H1 (cell line): ENCODE measurements at regions not wholly inside any gene's neighbourhood (a gene's known extent, or its start where the extent isn't known, plus 50 kb on each side); places are given as distances from the start of the nearest gene placed in this dataset.

Source experiments
- CTCF ChIA-PET: fragments of 300-600 bp; sonication (Branson Sonifier 250); formaldehyde crosslinking; loops from one replicate; lab custom pipeline; 2021; ENCODE audit not compliant: partially characterized antibody; lab: Charles Lee
- POLR2A ChIA-PET: fragments of 300-600 bp; sonication (Branson Sonifier 250); formaldehyde crosslinking; loops from one replicate; lab custom pipeline; 2021; ENCODE audit warnings: inconsistent platforms; ENCODE audit not compliant: partially characterized antibody; lab: Charles Lee
- DNase-seq, 2 experiments: peaks; one replicate each; pipeline versions ENCODE4 v3.0.0 to v3.0.0-alpha.2; 2010 to 2022; ENCODE audit warnings: low spot score in 2 of 2, low read depth in 1 of 2, mixed read lengths in 1 of 2
- FAIRE-seq: peaks from 2 replicates; lab custom pipeline; 2011; peaks lifted over from hg19 to GRCh38; lab: Jason Lieb, UNC
- H2AFZ ChIP-seq: 2 replicates; pipeline ENCODE4 v1.8.1; 2012; ENCODE audit warnings: low read length, inconsistent platforms
- H2AK5ac ChIP-seq: 2 replicates; pipeline ENCODE4 v1.6.1; 2013; ENCODE audit warnings: low read depth, low read length
- H2BK120ac ChIP-seq: replicated peaks from 2 replicates; pipeline ENCODE3; 2013; ENCODE audit warnings: low read depth, low read length, inconsistent platforms
- H2BK12ac ChIP-seq: 2 replicates; pipeline ENCODE4 v1.6.1; 2013; ENCODE audit warnings: low read depth, low read length
- H2BK15ac ChIP-seq: 2 replicates; pipeline ENCODE4 v1.6.1; 2013; ENCODE audit warnings: low read length
- H2BK20ac ChIP-seq: 2 replicates; pipeline ENCODE4 v1.6.1; 2013; ENCODE audit warnings: low read length
- H2BK5ac ChIP-seq: 2 replicates; pipeline ENCODE4 v1.6.1; 2013; ENCODE audit warnings: low read depth, low read length
- H3K14ac ChIP-seq: 2 replicates; pipeline ENCODE4 v1.6.1; 2013; ENCODE audit warnings: inconsistent platforms; ENCODE audit not compliant: insufficient read length
- H3K18ac ChIP-seq: 2 replicates; pipeline ENCODE4 v1.6.1; 2013; ENCODE audit warnings: low read length; ENCODE audit errors: extremely low read depth
- H3K23ac ChIP-seq: 2 replicates; pipeline ENCODE4 v1.6.1; 2013; ENCODE audit warnings: inconsistent platforms; ENCODE audit not compliant: insufficient read length
- H3K23me2 ChIP-seq: 2 replicates; pipeline ENCODE4 v1.6.1; 2013; ENCODE audit warnings: low read depth, low read length
- H3K27ac ChIP-seq: 2 replicates; pipeline ENCODE4 v1.6.1; 2011; ENCODE audit warnings: low read depth, low read length, inconsistent platforms
- H3K27me3 ChIP-seq, 4 experiments: replicated peaks in 1 of 4; 1 replicate in 1 of 4; 2 replicates in 3 of 4; pipeline versions ENCODE4 v1.6.1 to v1.8.1; 2011 to 2013; ENCODE audit warnings: low read length in 3 of 4, mild to moderate bottlenecking in 3 of 4, inconsistent platforms in 2 of 4, mixed read lengths in 2 of 4, moderate library complexity in 1 of 4; ENCODE audit not compliant: control insufficient read depth in 3 of 4, insufficient read depth in 3 of 4; ENCODE audit errors: extremely low read depth in 1 of 4
- H3K36me3 ChIP-seq, 4 experiments: 2 replicates each; pipeline versions ENCODE4 v1.6.1 to v1.8.1; 2011 to 2013; ENCODE audit warnings: mild to moderate bottlenecking in 4 of 4, low read length in 3 of 4, moderate library complexity in 2 of 4, control low read depth in 1 of 4, inconsistent platforms in 1 of 4; ENCODE audit not compliant: insufficient read depth in 4 of 4, control insufficient read depth in 2 of 4
- H3K4ac ChIP-seq: replicated peaks from 2 replicates; pipeline ENCODE3; 2013; ENCODE audit warnings: low read length, low read depth, mixed read lengths, inconsistent platforms; ENCODE audit not compliant: insufficient read length
- H3K4me1 ChIP-seq, 4 experiments: replicated peaks in 1 of 4; 1 replicate in 1 of 4; 2 replicates in 3 of 4; pipeline versions ENCODE4 v1.6.1 to v1.8.1; 2011 to 2013; ENCODE audit warnings: low read length in 3 of 4, inconsistent platforms in 2 of 4, mixed read lengths in 1 of 4; ENCODE audit not compliant: insufficient read depth in 4 of 4, control insufficient read depth in 3 of 4
- H3K4me2 ChIP-seq, 2 experiments: 2 replicates each; pipeline versions ENCODE4 v1.6.1 to v1.8.1; 2011 to 2013; ENCODE audit warnings: low read depth in 2 of 2, low read length in 2 of 2, control low read depth in 1 of 2, inconsistent platforms in 1 of 2, mild to moderate bottlenecking in 1 of 2; ENCODE audit not compliant: insufficient read depth in 1 of 2
- H3K4me3 ChIP-seq, 4 experiments: fragments of 200-600, 300-600 bp in 1 of 4; sonication (generic), shearing (Covaris generic), sonication (Bioruptor Twin) in 1 of 4; 2 replicates each; pipeline versions ENCODE4 v1.5.1 to v1.8.1; 2011 to 2016; ENCODE audit warnings: low read length in 4 of 4, low read depth in 3 of 4, control low read depth in 2 of 4, inconsistent platforms in 2 of 4, mild to moderate bottlenecking in 2 of 4, mixed read lengths in 1 of 4, moderate library complexity in 1 of 4; ENCODE audit not compliant: insufficient read depth in 2 of 4; ENCODE audit errors: extremely low read depth in 1 of 4
- H3K56ac ChIP-seq: replicated peaks from 2 replicates; pipeline ENCODE3; 2013; ENCODE audit warnings: low read depth, mild to moderate bottlenecking, mixed read lengths, low read length, inconsistent platforms; ENCODE audit not compliant: insufficient read length
- H3K79me1 ChIP-seq: 2 replicates; pipeline ENCODE4 v1.6.1; 2013; ENCODE audit warnings: low read depth, low read length, control low read depth
- H3K79me2 ChIP-seq, 2 experiments: 2 replicates each; pipeline versions ENCODE4 v1.6.1 to v1.8.1; 2012 to 2013; ENCODE audit warnings: low read length in 2 of 2, mild to moderate bottlenecking in 2 of 2, inconsistent platforms in 1 of 2; ENCODE audit not compliant: insufficient read depth in 2 of 2, control insufficient read depth in 1 of 2
- H3K9ac ChIP-seq, 4 experiments: replicated peaks in 1 of 4; 1 replicate in 1 of 4; 2 replicates in 3 of 4; pipeline versions ENCODE4 v1.6.1 to v1.8.1; 2011 to 2013; ENCODE audit warnings: low read depth in 3 of 4, low read length in 3 of 4, control low read depth in 2 of 4, mild to moderate bottlenecking in 2 of 4, moderate library complexity in 2 of 4, inconsistent platforms in 1 of 4; ENCODE audit errors: extremely low read depth in 1 of 4
- H3K9me3 ChIP-seq, 2 experiments: 2 replicates each; pipeline versions ENCODE4 v1.6.1 to v1.8.1; 2012 to 2013; ENCODE audit warnings: mild to moderate bottlenecking in 2 of 2, moderate library complexity in 2 of 2, control low read depth in 1 of 2, inconsistent platforms in 1 of 2, low read depth in 1 of 2, low read length in 1 of 2, mixed read lengths in 1 of 2; ENCODE audit not compliant: insufficient read depth in 2 of 2
- H4K20me1 ChIP-seq, 2 experiments: replicated peaks in 1 of 2; 2 replicates each; pipeline versions ENCODE3 to v1.8.1; 2011 to 2013; ENCODE audit warnings: inconsistent platforms in 2 of 2, low read length in 2 of 2, mild to moderate bottlenecking in 1 of 2; ENCODE audit not compliant: insufficient read depth in 2 of 2, control insufficient read depth in 1 of 2
- H4K5ac ChIP-seq: 2 replicates; pipeline ENCODE4 v1.6.1; 2013; ENCODE audit warnings: low read length, low read depth, mixed read lengths, inconsistent platforms; ENCODE audit not compliant: insufficient read length
- H4K8ac ChIP-seq: 2 replicates; pipeline ENCODE4 v1.8.0; 2013; ENCODE audit warnings: mild to moderate bottlenecking, moderate library complexity, low read length, inconsistent platforms; ENCODE audit not compliant: insufficient read depth; ENCODE audit errors: extremely low read depth
- H4K91ac ChIP-seq: replicated peaks from 2 replicates; pipeline ENCODE3; 2013; ENCODE audit warnings: low read length, mixed read lengths, inconsistent platforms; ENCODE audit not compliant: insufficient read length
- CBX8 ChIP-seq: fragments of 300-800, 300-1000 bp; sonication (generic); IDR thresholded peaks from 2 replicates; pipeline ENCODE4 v1.7.1; 2016; ENCODE audit warnings: low read depth, low read length, borderline replicate concordance
- CHD1 ChIP-seq: IDR thresholded peaks from 2 replicates; pipeline ENCODE4 v1.6.1; 2012; ENCODE audit warnings: low read depth, low read length, improper control_type of control experiment
- JUN ChIP-seq: IDR thresholded peaks from 2 replicates; pipeline ENCODE4 v1.6.1; 2011; ENCODE audit warnings: low read depth, mild to moderate bottlenecking, improper control_type of control experiment, low read length
- KDM1A ChIP-seq: fragments of 200-600, 300-600 bp; sonication (generic); IDR thresholded peaks from 2 replicates; pipeline ENCODE4 v1.7.1; 2016; ENCODE audit warnings: mild to moderate bottlenecking, low read length, borderline replicate concordance
- POLR2A ChIP-seq, 2 experiments: IDR thresholded peaks; 1 replicate in 1 of 2; 2 replicates in 1 of 2; pipeline ENCODE4 v1.6.1; 2011; ENCODE audit warnings: low read depth in 2 of 2, low read length in 2 of 2, mild to moderate bottlenecking in 2 of 2; ENCODE audit errors: control extremely low read depth in 1 of 2
- RAD21 ChIP-seq, 2 experiments: IDR thresholded peaks in 1 of 2; conservative IDR thresholded peaks in 1 of 2; 2 replicates each; pipeline ENCODE4 v1.6.1; 2011; ENCODE audit warnings: low read depth in 2 of 2, low read length in 2 of 2, improper control_type of control experiment in 1 of 2, inconsistent platforms in 1 of 2, mild to moderate bottlenecking in 1 of 2, moderate library complexity in 1 of 2
- SUZ12 ChIP-seq: fragments of 200-600 bp; sonication (generic); IDR thresholded peaks from 2 replicates; pipeline ENCODE4 v1.6.1; 2012; ENCODE audit warnings: mild to moderate bottlenecking, inconsistent platforms, low read length, moderate library complexity, mixed read lengths
- TAF1 ChIP-seq: IDR thresholded peaks from 2 replicates; pipeline ENCODE4 v1.6.1; 2011; ENCODE audit warnings: mild to moderate bottlenecking, low read depth, low read length
- TCF12 ChIP-seq: IDR thresholded peaks from 2 replicates; pipeline ENCODE4 v1.6.1; 2011; ENCODE audit warnings: low read depth, mild to moderate bottlenecking, low read length
- WGBS, 2 experiments: shearing (Covaris generic) in 1 of 2; methylation state at CpG; one replicate each; pipeline versions ENCODE4 v1.1.6 to v1.1.7; 2013 to 2015; ENCODE audit warnings: low lambda C conversion rate in 2 of 2, mixed read lengths in 2 of 2, inconsistent platforms in 1 of 2, low coverage in 1 of 2, missing lambda C conversion rate in 1 of 2; ENCODE audit not compliant: insufficient replicate concordance in 2 of 2, insufficient coverage in 1 of 2, insufficient read length in 1 of 2; ENCODE audit errors: extremely low coverage in 1 of 2, missing lambda C conversion rate in 1 of 2; 5-methylcytosine and 5-hydroxymethylcytosine counted together
- TF ChIP-seq, protein P1 (sequence below): IDR thresholded peaks from 2 replicates; pipeline ENCODE4 v1.6.1; 2011; ENCODE audit warnings: low read length, improper control_type of control experiment
- TF ChIP-seq, protein P2 (sequence below): IDR thresholded peaks from 2 replicates; pipeline ENCODE4 v1.6.1; 2012; ENCODE audit warnings: low read length, inconsistent platforms

DNA sequence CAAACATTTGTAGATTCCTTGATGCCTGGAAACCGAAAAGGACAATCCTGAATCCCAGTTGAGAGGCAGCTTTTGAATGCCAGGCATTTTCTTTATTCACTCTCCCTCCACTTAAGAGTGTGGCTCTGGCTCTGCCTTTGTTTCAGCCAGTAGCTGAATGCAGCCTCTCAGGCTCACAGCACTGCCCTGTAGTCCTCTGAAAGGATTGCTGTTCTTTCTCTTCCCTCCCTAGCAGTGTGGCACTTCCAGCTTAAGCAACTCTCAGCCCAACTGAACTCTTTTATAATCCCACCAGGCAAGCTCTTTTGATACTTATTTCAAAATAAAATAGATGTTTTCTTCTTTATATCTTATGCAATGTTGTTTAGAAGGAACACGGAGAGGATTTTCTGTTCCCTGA is 415.6 kb downstream of the GJA1 start:
- DNase-seq, result peak in 1 of 2 experiments; percentile 53
- POLR2A ChIA-PET, result interaction anchor here (0.9 to 3.6 kb wide), 5 partner anchors 28 to 420 kb away, joined by 3 to 13 read pairs (median 4); no protein-coding TSS in a partner anchor
- TF ChIP-seq CBX8 (no peak), TAF1 (peak; percentile 50; the same call in 1 of the 2 replicates), POLR2A (IDR thresholded peaks at IDR 0.05; ENCODE audit: control extremely low read depth in 1 of 2, low read depth in 2 of 2, low read length in 2 of 2) (peak in 1 of 2 experiments; percentile 49; a peak in 1 of 3 replicates), KDM1A (no peak), CHD1 (no peak), TCF12 (no peak), JUN (no peak), RAD21 (IDR thresholded peaks at IDR 0.05 in 1 of 2, conservative IDR thresholded peaks at IDR 0.05 in 1 of 2; ENCODE audit: low read depth in 2 of 2, low read length in 2 of 2) (peak in 1 of 2 experiments; percentile 47; a peak in 2 of 4 replicates), SUZ12 (no peak)
- TF ChIP-seq, protein P1, sequence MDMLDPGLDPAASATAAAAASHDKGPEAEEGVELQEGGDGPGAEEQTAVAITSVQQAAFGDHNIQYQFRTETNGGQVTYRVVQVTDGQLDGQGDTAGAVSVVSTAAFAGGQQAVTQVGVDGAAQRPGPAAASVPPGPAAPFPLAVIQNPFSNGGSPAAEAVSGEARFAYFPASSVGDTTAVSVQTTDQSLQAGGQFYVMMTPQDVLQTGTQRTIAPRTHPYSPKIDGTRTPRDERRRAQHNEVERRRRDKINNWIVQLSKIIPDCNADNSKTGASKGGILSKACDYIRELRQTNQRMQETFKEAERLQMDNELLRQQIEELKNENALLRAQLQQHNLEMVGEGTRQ, result no peak
- TF ChIP-seq, protein P2, sequence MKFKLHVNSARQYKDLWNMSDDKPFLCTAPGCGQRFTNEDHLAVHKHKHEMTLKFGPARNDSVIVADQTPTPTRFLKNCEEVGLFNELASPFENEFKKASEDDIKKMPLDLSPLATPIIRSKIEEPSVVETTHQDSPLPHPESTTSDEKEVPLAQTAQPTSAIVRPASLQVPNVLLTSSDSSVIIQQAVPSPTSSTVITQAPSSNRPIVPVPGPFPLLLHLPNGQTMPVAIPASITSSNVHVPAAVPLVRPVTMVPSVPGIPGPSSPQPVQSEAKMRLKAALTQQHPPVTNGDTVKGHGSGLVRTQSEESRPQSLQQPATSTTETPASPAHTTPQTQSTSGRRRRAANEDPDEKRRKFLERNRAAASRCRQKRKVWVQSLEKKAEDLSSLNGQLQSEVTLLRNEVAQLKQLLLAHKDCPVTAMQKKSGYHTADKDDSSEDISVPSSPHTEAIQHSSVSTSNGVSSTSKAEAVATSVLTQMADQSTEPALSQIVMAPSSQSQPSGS, result no peak

More for the DNA sequence above, 415.6 kb downstream of the GJA1 start:
- Histone ChIP-seq H3K27me3 (no peaks in the 10 kb centered on the region), H2AK5ac (no peak overlapping the region), H3K56ac (no peak overlapping the region), H3K9me3 (no peaks in the 10 kb centered on the region), H2AFZ (no peak overlapping the region), H3K23me2 (no peaks in the 10 kb centered on the region), H2BK20ac (no peak overlapping the region), H3K14ac (no peak overlapping the region), H4K5ac (peak overlapping the region; percentile 70), H3K23ac (no peak overlapping the region), H3K4me3 (no peak overlapping the region), H2BK15ac (no peak overlapping the region), H2BK12ac (no peak overlapping the region), H3K18ac (no peak overlapping the region), H2BK5ac (no peak overlapping the region), H3K36me3 (no peaks in the 10 kb centered on the region), H3K27ac (no peak overlapping the region), H3K4me1 (peaks cover 0 to 19% (median 13%) of the 10 kb centered on the region in 4 experiments; a peak in 5 of 7 replicates), H4K91ac (no peak overlapping the region), H3K79me1 (no peaks in the 10 kb centered on the region), H4K8ac (no peak overlapping the region), H2BK120ac (no peak overlapping the region), H3K4me2 (no peak overlapping the region; a peak in 2 of 4 replicates), H3K4ac (no peak overlapping the region), H3K79me2 (no peaks in the 10 kb centered on the region), H4K20me1 (no peaks in the 10 kb centered on the region), H3K9ac (no peak overlapping the region)
- CTCF ChIA-PET, result interaction anchor here (0.7 to 4.2 kb wide), 14 partner anchors 10 to 450 kb away, joined by 3 to 31 read pairs (median 4); no protein-coding TSS in a partner anchor
- WGBS, 2 experiments, result 16% methylated on average over 2 of the region's 2 CpGs; no CpG with 5 or more reads in 1 of the 2 experiments
- FAIRE-seq, result peak; percentile 97
